ENCODE measurements at regions not wholly inside any gene's neighbourhood (a gene's known extent, or its start where the extent isn't known, plus 50 kb on each side); places are given as distances from the start of the nearest gene placed in this dataset.
"Not testable (repeated sequence)": the region's sequence is repeated elsewhere in the genome, so short reads cannot be mapped to it uniquely, and the experiment has no call there.

DNA sequence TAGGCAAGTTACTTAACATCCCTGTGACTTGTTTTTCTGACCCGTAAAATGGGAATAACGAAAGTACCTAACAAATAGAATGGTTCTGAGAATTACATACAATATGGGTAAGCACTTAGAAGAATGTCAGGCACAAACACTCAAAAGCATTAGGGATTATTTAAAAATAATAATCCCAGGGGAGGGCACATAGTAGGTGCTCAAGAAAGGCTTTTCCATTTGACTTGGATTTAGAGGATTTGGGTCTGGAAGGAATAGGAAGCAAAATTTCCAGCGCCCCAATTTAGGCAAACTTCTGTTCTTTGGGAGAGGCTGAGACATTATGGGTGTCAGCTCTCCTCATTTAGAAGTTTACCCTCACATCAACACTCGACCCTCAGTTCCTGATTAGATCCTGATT, 115.5 kb downstream of the SYF2 start:
- ChIA-PET POLR2A (ENCODE audit: low non-redundant PET) (no interaction called here), CTCF (interaction anchor here (0.6 kb wide), 1 partner anchor 16 kb away, joined by 5 read pairs; no protein-coding TSS in a partner anchor)
- TF ChIP-seq, protein P1, sequence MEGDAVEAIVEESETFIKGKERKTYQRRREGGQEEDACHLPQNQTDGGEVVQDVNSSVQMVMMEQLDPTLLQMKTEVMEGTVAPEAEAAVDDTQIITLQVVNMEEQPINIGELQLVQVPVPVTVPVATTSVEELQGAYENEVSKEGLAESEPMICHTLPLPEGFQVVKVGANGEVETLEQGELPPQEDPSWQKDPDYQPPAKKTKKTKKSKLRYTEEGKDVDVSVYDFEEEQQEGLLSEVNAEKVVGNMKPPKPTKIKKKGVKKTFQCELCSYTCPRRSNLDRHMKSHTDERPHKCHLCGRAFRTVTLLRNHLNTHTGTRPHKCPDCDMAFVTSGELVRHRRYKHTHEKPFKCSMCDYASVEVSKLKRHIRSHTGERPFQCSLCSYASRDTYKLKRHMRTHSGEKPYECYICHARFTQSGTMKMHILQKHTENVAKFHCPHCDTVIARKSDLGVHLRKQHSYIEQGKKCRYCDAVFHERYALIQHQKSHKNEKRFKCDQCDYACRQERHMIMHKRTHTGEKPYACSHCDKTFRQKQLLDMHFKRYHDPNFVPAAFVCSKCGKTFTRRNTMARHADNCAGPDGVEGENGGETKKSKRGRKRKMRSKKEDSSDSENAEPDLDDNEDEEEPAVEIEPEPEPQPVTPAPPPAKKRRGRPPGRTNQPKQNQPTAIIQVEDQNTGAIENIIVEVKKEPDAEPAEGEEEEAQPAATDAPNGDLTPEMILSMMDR (conservative IDR thresholded peaks at IDR 0.05; ENCODE audit: low read depth), result no peak
- no peak overlapping the region for H3K27ac ChIP-seq
- no peak for DNase-seq (ENCODE audit: low spot score)

DNA sequence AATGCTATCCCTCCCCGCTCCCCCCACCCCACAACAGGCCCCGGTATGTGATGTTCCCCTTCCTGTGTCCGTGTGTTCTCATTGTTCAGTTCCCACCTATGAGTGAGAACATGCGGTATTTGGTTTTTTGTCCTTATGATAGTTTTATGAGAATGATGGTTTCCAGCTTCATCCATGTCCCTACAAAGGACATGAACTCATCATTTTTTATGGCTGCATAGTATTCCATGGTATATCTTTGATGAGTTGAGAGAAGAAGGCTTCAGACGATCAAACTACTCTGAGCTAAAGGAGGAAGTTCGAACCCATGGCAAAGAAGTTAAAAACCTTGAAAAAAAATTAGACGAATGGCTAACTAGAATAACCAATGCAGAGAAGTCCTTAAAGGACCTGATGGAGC, 116.2 kb downstream of the SYF2 start:
- H3K27ac ChIP-seq; DNase-seq (ENCODE audit: low spot score); POLR2A ChIA-PET (ENCODE audit: low non-redundant PET): not testable (repeated sequence)
- CTCF ChIA-PET, result interaction anchor here (0.7 kb wide), 1 partner anchor 18 kb away, joined by 3 read pairs; no protein-coding TSS in a partner anchor

DNA sequence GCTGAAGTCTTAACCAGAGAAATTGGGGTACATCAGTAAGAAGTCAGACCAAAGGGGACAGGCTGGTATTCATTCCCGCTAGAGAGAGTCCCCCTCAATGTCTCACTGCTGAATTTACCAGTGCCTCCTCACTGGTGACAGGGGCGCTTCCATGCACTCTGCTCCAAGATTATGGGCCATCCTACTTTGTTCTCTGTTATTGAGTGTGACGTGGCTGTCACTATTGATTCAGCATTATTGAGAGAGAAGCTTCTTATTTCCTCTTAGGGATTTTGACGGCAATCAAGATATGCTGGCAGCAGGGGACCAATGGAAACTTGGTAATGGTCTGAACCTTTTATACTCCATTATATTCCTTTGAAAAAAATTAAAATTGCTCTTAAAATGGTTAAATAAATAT, 118.6 kb downstream of the SYF2 start:
- CTCF ChIA-PET, result interaction anchor here (0.7 kb wide), 1 partner anchor 1292 kb away, joined by 5 read pairs; no protein-coding TSS in a partner anchor
- POLR2A ChIA-PET (ENCODE audit: low non-redundant PET), result no interaction called here
- H3K27ac ChIP-seq, result no peak overlapping the region
- TF ChIP-seq, protein P1 (conservative IDR thresholded peaks at IDR 0.05; ENCODE audit: low read depth), result no peak
- no peak for DNase-seq (ENCODE audit: low spot score)

DNA sequence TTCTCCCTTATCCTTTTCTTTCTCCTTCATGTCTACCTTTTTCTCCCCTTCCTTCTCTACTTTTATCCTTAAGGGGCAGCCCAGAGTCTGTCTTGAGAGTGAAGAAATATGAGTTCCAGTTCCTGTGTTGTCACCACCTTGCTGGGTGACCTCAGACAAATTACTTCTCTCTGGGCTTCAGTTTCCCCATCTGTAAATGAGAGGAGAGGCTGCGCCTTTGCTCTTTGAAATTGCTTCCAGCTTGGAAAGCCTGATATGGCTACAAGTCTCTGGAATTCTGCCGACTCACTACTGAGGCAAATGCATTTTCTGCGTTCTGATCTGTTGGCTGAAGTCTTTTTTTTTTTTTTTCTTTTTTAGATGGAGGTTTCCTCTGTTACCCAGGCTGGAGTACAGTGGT, 119.2 kb downstream of the SYF2 start:
- CTCF ChIA-PET, result interaction anchor here (0.6 to 0.7 kb wide), 3 partner anchors 104 to 1293 kb away, joined by 5 to 7 read pairs (median 6); no protein-coding TSS in a partner anchor
- H3K27ac ChIP-seq, result no peak overlapping the region
- POLR2A ChIA-PET (ENCODE audit: low non-redundant PET), result no interaction called here
- TF ChIP-seq, protein P1 (conservative IDR thresholded peaks at IDR 0.05; ENCODE audit: low read depth), result no peak
- no peak for DNase-seq (ENCODE audit: low spot score)

DNA sequence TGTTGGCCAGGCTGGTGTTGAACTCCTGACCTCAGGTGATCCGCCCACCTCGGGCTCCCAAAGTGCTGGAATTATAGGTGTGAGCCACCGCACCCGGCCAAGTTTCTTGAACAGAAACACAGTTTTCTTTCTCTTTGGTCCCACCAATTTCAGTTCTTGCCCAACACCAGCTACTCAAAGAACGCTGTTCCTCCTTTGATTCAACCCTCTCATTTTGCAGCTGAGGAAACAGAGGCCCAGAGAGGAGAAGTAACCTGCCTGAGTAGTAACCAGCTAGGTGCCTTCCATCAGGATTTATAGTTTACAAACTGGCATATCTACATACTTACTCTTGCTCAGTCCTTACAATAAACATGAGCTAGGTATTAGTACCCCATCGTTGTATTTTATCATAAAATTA, 119.9 kb downstream of the SYF2 start:
- ChIA-PET CTCF (interaction anchor here (0.6 to 1.1 kb wide), 2 partner anchors 12 to 191 kb away, joined by 3 to 7 read pairs; no protein-coding TSS in a partner anchor), POLR2A (ENCODE audit: low non-redundant PET) (no interaction called here)
- TF ChIP-seq, protein P1 (conservative IDR thresholded peaks at IDR 0.05; ENCODE audit: low read depth), result no peak
- DNase-seq (ENCODE audit: low spot score), result no peak
- no peak overlapping the region for H3K27ac ChIP-seq

DNA sequence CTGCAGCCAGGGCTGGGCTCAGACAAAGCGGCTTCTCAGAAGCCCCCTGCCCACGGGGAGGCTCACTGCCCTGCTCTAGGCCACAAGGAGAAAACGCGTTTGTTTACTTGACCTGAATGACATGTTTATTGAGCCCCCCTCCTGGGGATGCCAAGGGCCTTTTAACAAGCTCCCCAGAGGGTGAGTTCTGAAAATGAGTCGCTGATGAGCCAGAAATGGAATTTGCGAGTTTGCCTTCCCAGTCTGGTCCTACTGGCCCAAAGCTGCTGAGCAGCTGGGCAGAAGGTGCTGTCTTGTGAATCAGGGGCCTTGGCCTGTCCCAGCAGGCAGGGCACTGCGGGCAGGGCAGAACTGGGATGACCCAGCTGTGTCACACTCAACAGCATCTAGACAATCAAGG, 120.6 kb downstream of the SYF2 start:
- CTCF ChIA-PET, result interaction anchor here (0.6 to 1.1 kb wide), 2 partner anchors 11 to 89 kb away, joined by 3 read pairs; no protein-coding TSS in a partner anchor
- H3K27ac ChIP-seq, result no peak overlapping the region
- TF ChIP-seq, protein P1 (conservative IDR thresholded peaks at IDR 0.05; ENCODE audit: low read depth), result no peak
- no peak for DNase-seq (ENCODE audit: low spot score)
- POLR2A ChIA-PET (ENCODE audit: low non-redundant PET), result interaction anchor here (0.6 kb wide), 1 partner anchor 177 kb away, joined by 3 read pairs; no protein-coding TSS in a partner anchor

DNA sequence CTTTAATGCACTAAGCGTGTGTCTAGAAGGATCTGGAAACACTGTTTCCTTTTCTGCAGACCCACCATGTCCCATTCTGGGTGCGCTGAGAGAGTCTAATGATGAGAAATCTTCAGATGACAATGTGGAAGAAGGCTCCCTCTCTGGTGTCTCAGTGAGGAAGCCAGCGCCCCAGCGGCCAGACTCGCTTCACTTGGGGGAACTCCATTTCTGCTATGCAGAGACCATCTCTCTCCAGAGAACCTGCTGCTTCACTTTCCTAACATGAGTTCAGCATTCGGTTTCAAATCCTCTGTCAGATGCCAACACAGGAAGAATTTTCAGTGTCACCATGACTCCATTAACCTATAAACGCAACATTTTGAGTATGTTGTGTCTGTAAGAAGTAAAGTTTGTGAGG, 121.8 kb downstream of the SYF2 start:
- ChIA-PET POLR2A (ENCODE audit: low non-redundant PET) (no interaction called here), CTCF (no interaction called here)
- TF ChIP-seq, protein P1 (conservative IDR thresholded peaks at IDR 0.05; ENCODE audit: low read depth), result no peak
- DNase-seq (ENCODE audit: low spot score), result no peak
- H3K27ac ChIP-seq, result no peak overlapping the region

All from RWPE1 (cell line).